ENCODE measurements at regions not wholly inside any gene's neighbourhood (a gene's known extent, or its start where the extent isn't known, plus 50 kb on each side); places are given as distances from the start of the nearest gene placed in this dataset.
"Not testable (repeated sequence)": the region's sequence is repeated elsewhere in the genome, so short reads cannot be mapped to it uniquely, and the experiment has no call there.

DNA sequence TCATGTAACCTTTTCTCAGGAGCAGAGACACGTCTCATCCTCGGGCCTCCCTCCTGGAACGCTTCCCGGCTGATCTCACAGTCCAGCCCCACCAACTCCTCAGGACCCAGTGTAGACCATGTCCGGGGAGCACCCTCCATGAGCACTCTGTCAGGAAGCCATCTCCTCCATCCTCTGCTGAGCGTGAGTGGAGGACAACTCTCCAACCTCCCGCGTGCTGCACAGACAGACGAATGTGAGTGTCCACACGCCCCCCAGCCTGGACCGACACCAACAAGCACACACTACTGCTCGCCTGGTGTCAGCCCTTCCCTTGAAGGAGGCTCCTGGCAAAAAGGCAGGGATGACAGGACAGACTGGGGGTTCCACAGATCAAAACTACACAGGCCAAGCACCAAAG is 86.6 kb downstream of the SHANK2 start:
- ATAC-seq (no peak), DNase-seq (no peak)
- Histone ChIP-seq H3K4me1 (ENCODE audit: low read depth) (no peaks in the 10 kb centered on the region), H3K4me3 (no peak overlapping the region), H3K36me3 (ENCODE audit: low read depth) (no peaks in the 10 kb centered on the region), H3K9me3 (no peaks in the 10 kb centered on the region)
- intact Hi-C loops (cut with DNase I, micrococcal nuclease) = no loop called here
- TF ChIP-seq, protein P1, sequence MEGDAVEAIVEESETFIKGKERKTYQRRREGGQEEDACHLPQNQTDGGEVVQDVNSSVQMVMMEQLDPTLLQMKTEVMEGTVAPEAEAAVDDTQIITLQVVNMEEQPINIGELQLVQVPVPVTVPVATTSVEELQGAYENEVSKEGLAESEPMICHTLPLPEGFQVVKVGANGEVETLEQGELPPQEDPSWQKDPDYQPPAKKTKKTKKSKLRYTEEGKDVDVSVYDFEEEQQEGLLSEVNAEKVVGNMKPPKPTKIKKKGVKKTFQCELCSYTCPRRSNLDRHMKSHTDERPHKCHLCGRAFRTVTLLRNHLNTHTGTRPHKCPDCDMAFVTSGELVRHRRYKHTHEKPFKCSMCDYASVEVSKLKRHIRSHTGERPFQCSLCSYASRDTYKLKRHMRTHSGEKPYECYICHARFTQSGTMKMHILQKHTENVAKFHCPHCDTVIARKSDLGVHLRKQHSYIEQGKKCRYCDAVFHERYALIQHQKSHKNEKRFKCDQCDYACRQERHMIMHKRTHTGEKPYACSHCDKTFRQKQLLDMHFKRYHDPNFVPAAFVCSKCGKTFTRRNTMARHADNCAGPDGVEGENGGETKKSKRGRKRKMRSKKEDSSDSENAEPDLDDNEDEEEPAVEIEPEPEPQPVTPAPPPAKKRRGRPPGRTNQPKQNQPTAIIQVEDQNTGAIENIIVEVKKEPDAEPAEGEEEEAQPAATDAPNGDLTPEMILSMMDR (IDR thresholded peaks at IDR 0.05) = no peak

DNA sequence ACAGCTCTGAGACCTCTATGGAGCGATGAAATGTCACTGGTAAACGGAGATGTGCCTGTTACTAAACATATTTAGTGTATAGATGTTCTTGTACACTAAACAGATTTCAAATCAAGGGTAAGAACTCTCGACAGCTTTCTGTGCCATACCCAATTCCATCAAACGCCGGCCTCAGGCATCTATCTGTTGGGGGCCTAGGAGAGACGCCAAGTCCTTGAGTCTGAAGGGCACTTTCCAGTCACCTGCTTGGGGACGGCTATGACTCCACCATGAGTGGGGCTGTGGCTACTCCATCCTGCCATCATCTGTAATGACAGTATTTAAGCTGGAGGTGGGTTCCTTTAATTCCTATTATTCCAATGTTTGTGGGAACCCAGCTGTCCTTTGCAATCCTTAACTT is 87.8 kb downstream of the SHANK2 start:
- DNase-seq (no peak), ATAC-seq (no peak)
- TF ChIP-seq, protein P1 (IDR thresholded peaks at IDR 0.05) = no peak
- H3K36me3 ChIP-seq (ENCODE audit: low read depth) = no peaks in the 10 kb centered on the region
- H3K9me3 ChIP-seq = no peaks in the 10 kb centered on the region
- H3K4me3 ChIP-seq = no peak overlapping the region
- H3K4me1 ChIP-seq (ENCODE audit: low read depth) = no peaks in the 10 kb centered on the region
- intact Hi-C loops (cut with DNase I, micrococcal nuclease) = no loop called here

DNA sequence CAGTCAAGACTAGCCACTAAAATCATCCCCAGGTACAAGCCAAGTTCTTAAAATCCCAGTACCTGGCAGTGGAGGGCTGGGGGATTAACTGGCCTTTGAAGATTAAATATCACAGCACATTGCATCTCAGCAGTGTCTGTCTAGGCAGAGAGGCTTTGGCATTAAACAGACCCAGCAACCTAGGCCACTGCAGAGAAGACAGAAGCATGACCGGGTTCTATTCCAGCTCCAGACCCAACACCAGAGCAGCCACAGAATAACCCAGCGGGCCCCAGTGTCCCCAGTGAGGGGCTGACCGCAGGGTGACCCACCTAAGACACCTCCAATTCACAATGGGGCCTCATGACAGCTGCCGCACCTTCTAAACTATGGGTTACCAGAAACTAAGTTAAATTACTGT is 88.2 kb downstream of the SHANK2 start:
- DNase-seq (no peak), ATAC-seq (no peak)
- Histone ChIP-seq H3K36me3 (ENCODE audit: low read depth) (no peaks in the 10 kb centered on the region), H3K4me3 (no peak overlapping the region), H3K9me3 (no peaks in the 10 kb centered on the region), H3K4me1 (ENCODE audit: low read depth) (no peaks in the 10 kb centered on the region)
- intact Hi-C loops (cut with DNase I, micrococcal nuclease) = no loop called here
- TF ChIP-seq, protein P1 (IDR thresholded peaks at IDR 0.05) = no peak

DNA sequence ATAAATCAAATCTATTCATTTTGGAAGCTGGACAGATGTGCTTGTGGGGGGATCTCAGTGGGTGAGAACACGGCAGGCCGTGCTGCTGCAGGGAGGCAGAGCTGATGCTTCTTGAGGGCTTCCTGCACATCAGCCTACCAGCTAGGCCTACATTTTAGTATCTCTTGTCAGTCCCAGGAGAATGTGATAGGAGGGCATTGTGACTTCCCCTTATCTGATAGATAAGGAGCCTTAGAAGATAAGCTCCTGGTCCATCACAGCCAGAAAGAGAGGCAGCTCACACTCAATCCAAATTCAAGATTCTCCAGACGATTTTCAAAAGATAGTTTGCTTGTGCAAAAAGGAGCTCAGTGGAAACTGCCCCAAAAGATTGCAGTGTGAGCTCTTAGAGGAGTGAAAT is 89.0 kb downstream of the SHANK2 start:
- TF ChIP-seq, protein P1 (IDR thresholded peaks at IDR 0.05) = no peak
- Histone ChIP-seq H3K36me3 (ENCODE audit: low read depth) (no peaks in the 10 kb centered on the region), H3K9me3 (no peaks in the 10 kb centered on the region), H3K4me3 (no peak overlapping the region), H3K4me1 (ENCODE audit: low read depth) (no peaks in the 10 kb centered on the region)
- ATAC-seq (no peak), DNase-seq (no peak)
- intact Hi-C loops (cut with DNase I, micrococcal nuclease) = no loop called here

DNA sequence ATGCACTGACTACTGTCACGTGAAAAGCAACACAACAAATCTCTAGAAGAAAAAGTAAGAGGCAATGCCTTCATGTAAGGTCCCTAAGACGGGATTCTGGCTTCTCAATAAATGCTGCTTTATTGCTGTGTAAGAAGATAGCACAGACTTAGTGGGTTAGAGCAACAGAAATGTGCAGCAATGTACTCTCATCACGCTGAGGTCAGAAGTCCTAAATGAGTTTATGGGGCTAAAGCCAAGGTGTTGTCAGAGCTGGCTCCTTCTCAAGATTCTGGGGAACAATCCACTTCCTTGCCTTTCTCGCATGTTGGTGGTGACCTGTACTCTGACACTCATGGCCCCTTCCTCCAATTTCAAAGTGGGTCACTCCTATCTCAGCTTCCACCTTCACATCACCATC is 93.4 kb downstream of the SHANK2 start:
- Histone ChIP-seq H3K9me3 (no peaks in the 10 kb centered on the region), H3K36me3 (ENCODE audit: low read depth) (no peaks in the 10 kb centered on the region), H3K4me1 (ENCODE audit: low read depth) (no peaks in the 10 kb centered on the region), H3K4me3 (no peak overlapping the region)
- ATAC-seq (no peak), DNase-seq (no peak)
- TF ChIP-seq, protein P1 (IDR thresholded peaks at IDR 0.05) = no peak
- intact Hi-C loops (cut with DNase I, micrococcal nuclease) = no loop called here

DNA sequence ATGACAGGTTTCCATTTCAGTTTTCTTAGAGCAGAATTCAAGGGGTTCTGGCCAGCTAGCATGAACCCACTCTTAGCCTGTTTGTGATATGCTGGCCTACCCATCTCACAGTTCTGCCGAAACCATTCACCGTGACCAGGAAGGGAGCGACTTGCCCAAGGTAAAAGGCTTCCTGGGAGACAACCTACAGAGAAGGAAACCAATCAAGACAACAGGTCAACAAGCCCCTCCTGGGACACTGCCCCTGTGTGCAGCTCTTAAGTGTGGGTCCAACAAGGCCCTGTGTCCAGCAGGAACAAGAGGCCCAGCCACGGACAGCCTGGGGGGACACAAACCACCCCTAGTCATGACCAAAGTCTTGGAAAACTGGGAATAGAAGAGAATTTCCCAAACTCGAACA is 94.7 kb downstream of the SHANK2 start:
- H3K4me3 ChIP-seq; intact Hi-C loops (cut with DNase I, micrococcal nuclease); DNase-seq; ATAC-seq; H3K36me3 ChIP-seq (ENCODE audit: low read depth); H3K4me1 ChIP-seq (ENCODE audit: low read depth); H3K9me3 ChIP-seq: not testable (repeated sequence)

All from mucosa of descending colon (tissue), 3 donors.